ENCODE measurements at regions not wholly inside any gene's neighbourhood (a gene's known extent, or its start where the extent isn't known, plus 50 kb on each side); places are given as distances from the start of the nearest gene placed in this dataset.

- DNase-seq, result no peak
Measured at GRCh38 chr14:100659345-100660001, 67.2 kb upstream of the DLK1 start.

GRCh38 chr14:100660498-100660881, 66.2 kb upstream of the DLK1 start:
- no peak for DNase-seq

- no peak for DNase-seq
Measured at GRCh38 chr14:100660882-100661635, 65.6 kb upstream of the DLK1 start.

GRCh38 chr14:100662879-100663760, 63.6 kb upstream of the DLK1 start:
- peak; percentile 61 to 74 for DNase-seq

GRCh38 chr14:100663761-100664052, 63.0 kb upstream of the DLK1 start:
- no peak for DNase-seq

GRCh38 chr14:100664231-100664630, 62.5 kb upstream of the DLK1 start:
- DNase-seq, result no peak

GRCh38 chr14:100664841-100665510, 61.7 kb upstream of the DLK1 start:
- no peak for DNase-seq

GRCh38 chr14:100665511-100666032, 61.1 kb upstream of the DLK1 start:
- DNase-seq, result no peak

- no peak for DNase-seq
Measured at GRCh38 chr14:100666403-100666802, 60.3 kb upstream of the DLK1 start.

GRCh38 chr14:100666851-100667250, 59.8 kb upstream of the DLK1 start:
- no peak for DNase-seq

GRCh38 chr14:100667656-100668055, 59.0 kb upstream of the DLK1 start:
- no peak for DNase-seq

- no peak for DNase-seq
Measured at GRCh38 chr14:100668352-100668751, 58.3 kb upstream of the DLK1 start.

GRCh38 chr14:100669011-100669412, 57.7 kb upstream of the DLK1 start:
- DNase-seq, result peak in 1 of 2 donors; percentile 24

GRCh38 chr14:100669468-100669867, 57.2 kb upstream of the DLK1 start:
- DNase-seq, result no peak

GRCh38 chr14:100670017-100670752, 56.5 kb upstream of the DLK1 start:
- no peak for DNase-seq

GRCh38 chr14:100670753-100671049, 56.0 kb upstream of the DLK1 start:
- DNase-seq, result no peak

GRCh38 chr14:100671386-100671901, 55.2 kb upstream of the DLK1 start:
- DNase-seq, result no peak

GRCh38 chr14:100671906-100672305, 54.8 kb upstream of the DLK1 start:
- no peak for DNase-seq

GRCh38 chr14:100673085-100673806, 53.4 kb upstream of the DLK1 start:
- no peak for DNase-seq

- no peak for DNase-seq
Measured at GRCh38 chr14:100673807-100674154, 52.9 kb upstream of the DLK1 start.

- no peak for DNase-seq
Measured at GRCh38 chr14:100674428-100674827, 52.3 kb upstream of the DLK1 start.

Data from inflammatory macrophage (primary cell).